SU-DHL-6 (cell line): ENCODE measurements at regions not wholly inside any gene's neighbourhood (a gene's known extent, or its start where the extent isn't known, plus 50 kb on each side); places are given as distances from the start of the nearest gene placed in this dataset.

Experiments
- H2AFZ ChIP-seq: fragments of 200-600 bp; sonication (generic); 2 replicates; pipeline ENCODE4 v1.6.1; 2014; ENCODE audit warnings: low read depth, mild to moderate bottlenecking, moderate library complexity, mixed read lengths, antibody characterized with exemption, low read length; ENCODE audit not compliant: severe bottlenecking
- H3F3A ChIP-seq: fragments of 200-600 bp; shearing (Covaris generic); 2 replicates; pipeline ENCODE4 v1.6.0; 2016; ENCODE audit warnings: antibody characterized with exemption, mild to moderate bottlenecking; ENCODE audit not compliant: insufficient read depth
- H3K27ac ChIP-seq: fragments of 200-600 bp; sonication (generic); 2 replicates; pipeline ENCODE4 v1.5.1; 2016; ENCODE audit warnings: low read depth, mild to moderate bottlenecking, low read length, moderate library complexity, mixed read lengths
- H3K27me3 ChIP-seq: fragments of 200-600 bp; sonication (generic), shearing (Covaris generic); 2 replicates; pipeline ENCODE4 v1.6.0; 2014; ENCODE audit warnings: mild to moderate bottlenecking, low read length
- H3K36me3 ChIP-seq: fragments of 200-600 bp; sonication (generic); 2 replicates; pipeline ENCODE4 v1.6.1; 2014; ENCODE audit warnings: mild to moderate bottlenecking, low read length, mixed read lengths
- H3K4me2 ChIP-seq: fragments of 300-600, 200-600 bp; shearing (Covaris generic), sonication (generic); 2 replicates; pipeline ENCODE4 v1.6.0; 2014; ENCODE audit warnings: low read length, low read depth, mild to moderate bottlenecking; ENCODE audit not compliant: poor library complexity, severe bottlenecking
- H3K4me3 ChIP-seq: fragments of 200-600 bp; sonication (generic); 2 replicates; pipeline ENCODE4 v1.5.1; 2014; ENCODE audit warnings: antibody characterized with exemption, low read length, mild to moderate bottlenecking, mixed read lengths; ENCODE audit not compliant: insufficient read depth, poor library complexity, severe bottlenecking
- H3K79me2 ChIP-seq: fragments of 200-600 bp; sonication (generic); 2 replicates; pipeline ENCODE4 v1.6.1; 2014; ENCODE audit warnings: mild to moderate bottlenecking, low read length, moderate library complexity; ENCODE audit not compliant: insufficient read depth
- H3K9ac ChIP-seq: fragments of 200-600 bp; sonication (generic); 2 replicates; pipeline ENCODE4 v1.7.0; 2014; ENCODE audit warnings: mild to moderate bottlenecking, low read length
- H3K9me2 ChIP-seq: fragments of 200-600 bp; sonication (generic); replicated peaks from 2 replicates; pipeline ENCODE4 v1.6.1; 2014; ENCODE audit warnings: low read length; ENCODE audit not compliant: insufficient read depth
- H3K9me3 ChIP-seq: fragments of 200-600 bp; sonication (generic); 2 replicates; pipeline ENCODE4 v1.6.1; 2014; ENCODE audit warnings: low read length, mixed read lengths; ENCODE audit not compliant: insufficient read depth
- H4K20me1 ChIP-seq: fragments of 200-600 bp; sonication (generic); 2 replicates; pipeline ENCODE4 v1.6.1; 2014; ENCODE audit warnings: low read depth, mild to moderate bottlenecking, antibody characterized with exemption, low read length, moderate library complexity, mixed read lengths
- EZH2phosphoT487 ChIP-seq: fragments of 200-600 bp; sonication (generic), shearing (Covaris generic); conservative IDR thresholded peaks from 2 replicates; pipeline ENCODE4 v1.6.1; 2018; ENCODE audit warnings: mild to moderate bottlenecking, antibody characterized with exemption, low read length, moderate library complexity, mixed read lengths
- TF ChIP-seq, protein P1 (sequence below): fragments of 200-600 bp; sonication (generic); IDR thresholded peaks from one replicate; pipeline ENCODE4 v1.5.1; 2017; ENCODE audit warnings: antibody characterized with exemption, mild to moderate bottlenecking, low read length, moderate library complexity; ENCODE audit not compliant: insufficient read depth, poor library complexity, severe bottlenecking

- H3K9ac ChIP-seq: no peak overlapping the region
- TF ChIP-seq, protein P1, sequence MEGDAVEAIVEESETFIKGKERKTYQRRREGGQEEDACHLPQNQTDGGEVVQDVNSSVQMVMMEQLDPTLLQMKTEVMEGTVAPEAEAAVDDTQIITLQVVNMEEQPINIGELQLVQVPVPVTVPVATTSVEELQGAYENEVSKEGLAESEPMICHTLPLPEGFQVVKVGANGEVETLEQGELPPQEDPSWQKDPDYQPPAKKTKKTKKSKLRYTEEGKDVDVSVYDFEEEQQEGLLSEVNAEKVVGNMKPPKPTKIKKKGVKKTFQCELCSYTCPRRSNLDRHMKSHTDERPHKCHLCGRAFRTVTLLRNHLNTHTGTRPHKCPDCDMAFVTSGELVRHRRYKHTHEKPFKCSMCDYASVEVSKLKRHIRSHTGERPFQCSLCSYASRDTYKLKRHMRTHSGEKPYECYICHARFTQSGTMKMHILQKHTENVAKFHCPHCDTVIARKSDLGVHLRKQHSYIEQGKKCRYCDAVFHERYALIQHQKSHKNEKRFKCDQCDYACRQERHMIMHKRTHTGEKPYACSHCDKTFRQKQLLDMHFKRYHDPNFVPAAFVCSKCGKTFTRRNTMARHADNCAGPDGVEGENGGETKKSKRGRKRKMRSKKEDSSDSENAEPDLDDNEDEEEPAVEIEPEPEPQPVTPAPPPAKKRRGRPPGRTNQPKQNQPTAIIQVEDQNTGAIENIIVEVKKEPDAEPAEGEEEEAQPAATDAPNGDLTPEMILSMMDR: no peak
- no peak for TF ChIP-seq EZH2phosphoT487
- no peak overlapping the region for H2AFZ ChIP-seq
- 0 out of 2 replicates have a peak, but pooled peaks cover 4% of the 10 kb centered on the region for H3K9me3 ChIP-seq
- no peak overlapping the region for H3K27ac ChIP-seq
- H3K4me3 ChIP-seq: no peak overlapping the region
- H3K9me2 ChIP-seq: no peaks in the 10 kb centered on the region
- H3F3A ChIP-seq: no peaks in the 10 kb centered on the region
- no peaks in the 10 kb centered on the region for H3K36me3 ChIP-seq
- H3K27me3 ChIP-seq: no peaks in the 10 kb centered on the region
- H3K79me2 ChIP-seq: no peaks in the 10 kb centered on the region
- H4K20me1 ChIP-seq: no peaks in the 10 kb centered on the region
- H3K4me2 ChIP-seq: no peak overlapping the region
Observed at GRCh38 chr9:12133416-12133815, 559.8 kb upstream of the TYRP1 start.

GRCh38 chr9:12141422-12141821 is 551.8 kb upstream of the TYRP1 start:
- H2AFZ ChIP-seq: no peak overlapping the region
- H3K27me3 ChIP-seq: no peaks in the 10 kb centered on the region
- no peak overlapping the region for H3K27ac ChIP-seq
- H3K4me2 ChIP-seq: no peak overlapping the region
- no peak overlapping the region for H3K4me3 ChIP-seq
- H3K79me2 ChIP-seq: no peaks in the 10 kb centered on the region
- H3K36me3 ChIP-seq: no peaks in the 10 kb centered on the region; the same call in 1 of the 2 replicates
- H3F3A ChIP-seq: no peaks in the 10 kb centered on the region
- TF ChIP-seq, protein P1: no peak
- no peak for TF ChIP-seq EZH2phosphoT487
- peaks cover 3% of the 10 kb centered on the region; the same call in 1 of the 2 replicates for H3K9me3 ChIP-seq
- H3K9ac ChIP-seq: no peak overlapping the region
- no peaks in the 10 kb centered on the region for H3K9me2 ChIP-seq
- H4K20me1 ChIP-seq: no peaks in the 10 kb centered on the region

DNA sequence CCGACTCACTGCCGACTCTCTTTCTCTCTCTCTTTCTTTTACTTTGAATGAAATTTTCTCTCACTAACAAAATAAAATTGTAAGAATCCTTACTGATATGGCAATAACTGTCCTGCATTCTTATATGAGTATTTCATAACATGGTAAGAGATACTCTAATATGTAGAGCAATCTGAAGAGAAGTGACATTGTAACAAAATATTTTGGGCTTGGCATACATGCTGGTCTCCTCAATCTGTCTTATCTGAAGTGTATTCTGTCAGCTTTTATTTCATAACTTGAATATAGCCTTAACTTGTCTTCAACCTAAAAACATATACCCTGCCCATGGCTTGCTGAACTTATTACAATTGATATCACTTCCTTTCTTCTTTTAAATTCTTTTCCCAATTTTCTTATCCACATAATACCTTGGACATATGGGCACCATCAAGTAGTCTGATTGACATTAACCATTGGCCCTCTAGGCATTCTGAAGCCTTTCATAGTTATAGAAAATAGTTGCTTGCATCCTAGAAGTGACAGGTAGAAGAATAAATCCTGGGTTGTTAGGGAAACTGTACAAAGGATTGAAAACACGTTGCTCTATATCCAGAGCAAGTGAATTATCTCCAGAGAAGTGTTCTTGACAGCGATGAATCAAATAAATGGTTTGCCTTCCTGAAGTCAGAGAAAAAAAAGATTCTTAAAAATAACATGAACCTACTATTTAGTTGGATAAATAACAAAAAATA is 537.6 kb upstream of the TYRP1 start:
- Histone ChIP-seq H3F3A (no peaks in the 10 kb centered on the region), H3K4me2 (no peak overlapping the region), H3K9me2 (no peaks in the 10 kb centered on the region), H3K27ac (no peak overlapping the region), H3K79me2 (no peaks in the 10 kb centered on the region), H3K27me3 (no peaks in the 10 kb centered on the region), H2AFZ (no peak overlapping the region), H3K4me3 (no peak overlapping the region), H3K36me3 (no peaks in the 10 kb centered on the region), H3K9ac (no peak overlapping the region), H4K20me1 (no peaks in the 10 kb centered on the region), H3K9me3 (no peaks in the 10 kb centered on the region)
- TF ChIP-seq, protein P1: no peak
